ENCODE measurements at regions not wholly inside any gene's neighbourhood (a gene's known extent, or its start where the extent isn't known, plus 50 kb on each side); places are given as distances from the start of the nearest gene placed in this dataset.

GRCh38 chr17:12489325-12489724 is 176.4 kb upstream of the MYOCD start:
- 26 to 54% (median 49%) methylated on average over 3 of the region's 3 CpGs for WGBS, 5 donors
- Histone ChIP-seq H3K4me3 (no peak overlapping the region), H3K27me3 (no peaks in the 10 kb centered on the region), H3K9me3 (no peaks in the 10 kb centered on the region), H3K4me1 (peaks cover 0 to 8% (median 3%) of the 10 kb centered on the region in 4 donors), H3K27ac (no peak overlapping the region), H3K36me3 (no peaks in the 10 kb centered on the region)
- no peak for TF ChIP-seq CTCF (IDR thresholded peaks at IDR 0.05)
- DNase-seq: no peak
- intact Hi-C loops (cut with DNase I; ENCODE audit: low total_unique reads): no loop called here

- Histone ChIP-seq H3K4me3 (no peak overlapping the region), H3K27me3 (no peaks in the 10 kb centered on the region), H3K27ac (peak overlapping the region in 2 of 5 donors; percentile 6 to 7), H3K36me3 (no peaks in the 10 kb centered on the region), H3K4me1 (peaks cover 0 to 8% (median 3%) of the 10 kb centered on the region in 4 donors), H3K9me3 (no peaks in the 10 kb centered on the region)
- TF ChIP-seq POLR2A (IDR thresholded peaks at IDR 0.05) (no peak), CTCF (IDR thresholded peaks at IDR 0.05) (no peak), POLR2AphosphoS5 (IDR thresholded peaks at IDR 0.05) (peak in 2 of 3 donors; percentile 10)
- intact Hi-C loops (cut with DNase I; ENCODE audit: low total_unique reads): no loop called here
- WGBS, 5 donors: 22 to 50% (median 27%) methylated on average over 3 of the region's 3 CpGs
- peak in 1 of 2 donors; percentile 34 for DNase-seq
Observed at GRCh38 chr17:12492450-12492849, 173.2 kb upstream of the MYOCD start.

GRCh38 chr17:12505866-12506265 is 159.8 kb upstream of the MYOCD start:
- Histone ChIP-seq H3K27ac (no peak overlapping the region), H3K36me3 (no peaks in the 10 kb centered on the region), H3K27me3 (no peaks in the 10 kb centered on the region), H3K4me1 (no peaks in the 10 kb centered on the region), H3K9me3 (no peaks in the 10 kb centered on the region), H3K4me3 (no peak overlapping the region)
- intact Hi-C loops (cut with DNase I; ENCODE audit: low total_unique reads): no loop called here
- DNase-seq: no peak
- WGBS, 5 donors: 63 to 81% (median 77%) methylated on average over 2 of the region's 2 CpGs
- TF ChIP-seq CTCF (IDR thresholded peaks at IDR 0.05) (no peak), POLR2A (IDR thresholded peaks at IDR 0.05) (no peak), EP300 (IDR thresholded peaks at IDR 0.05) (no peak), POLR2AphosphoS5 (IDR thresholded peaks at IDR 0.05) (no peak)

- intact Hi-C loops (cut with DNase I; ENCODE audit: low total_unique reads): no loop called here
- no peaks in the 10 kb centered on the region for H3K36me3 ChIP-seq
- no peaks in the 10 kb centered on the region for H3K9me3 ChIP-seq
- DNase-seq: no peak
- no peak for TF ChIP-seq POLR2A (IDR thresholded peaks at IDR 0.05)
- no peak for TF ChIP-seq POLR2AphosphoS5 (IDR thresholded peaks at IDR 0.05)
- no peak for TF ChIP-seq CTCF (IDR thresholded peaks at IDR 0.05)
- TF ChIP-seq EP300 (IDR thresholded peaks at IDR 0.05): no peak
- no peaks in the 10 kb centered on the region for H3K4me1 ChIP-seq
- H3K27me3 ChIP-seq: no peaks in the 10 kb centered on the region
- H3K27ac ChIP-seq: no peak overlapping the region
- WGBS, 5 donors: 66 to 78% (median 73%) methylated on average over 9 of the region's 9 CpGs
- H3K4me3 ChIP-seq: no peak overlapping the region
Observed at GRCh38 chr17:12507026-12507595, 158.6 kb upstream of the MYOCD start.
